ENCODE measurements at regions not wholly inside any gene's neighbourhood (a gene's known extent, or its start where the extent isn't known, plus 50 kb on each side); places are given as distances from the start of the nearest gene placed in this dataset.

- Histone ChIP-seq H3K4me3 (no peak overlapping the region), H3K27me3 (ENCODE audit: low read depth) (no peaks in the 10 kb centered on the region), H3K4me1 (peaks cover 10% of the 10 kb centered on the region), H3K9me3 (replicated peaks) (no peaks in the 10 kb centered on the region), H3K27ac (replicated peaks) (no peak overlapping the region), H3K36me3 (no peaks in the 10 kb centered on the region)
- intact Hi-C loops (cut with micrococcal nuclease) = no loop called here
- no peak for DNase-seq
- no peak for TF ChIP-seq CTCF (IDR thresholded peaks at IDR 0.05; ENCODE audit: borderline replicate concordance)
Measured at GRCh38 chr13:90430127-90430526, 917.4 kb upstream of the MIR17HG start.

DNA sequence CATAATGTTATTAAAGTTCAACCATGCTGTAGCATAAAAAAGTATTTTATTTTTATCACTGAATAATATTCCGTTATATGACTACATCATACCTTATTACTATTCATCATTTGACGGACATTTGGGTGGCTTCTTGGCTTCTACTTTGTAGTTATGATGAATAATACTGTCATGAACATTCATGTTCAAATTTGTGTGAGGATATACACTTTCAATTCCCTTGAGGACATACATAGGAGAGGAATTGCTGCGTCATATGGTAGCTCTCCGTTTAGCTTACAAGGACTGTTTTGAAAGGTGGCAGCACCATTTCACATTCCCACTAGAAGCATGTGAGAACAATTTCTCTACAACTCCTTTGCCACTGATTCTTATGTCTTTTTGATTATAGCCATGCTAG lies 910.8 kb upstream of the MIR17HG start:
- intact Hi-C loops (cut with micrococcal nuclease) = no loop called here
- no peak overlapping the region for H3K27ac ChIP-seq (replicated peaks)
- H3K27me3 ChIP-seq (ENCODE audit: low read depth) = no peaks in the 10 kb centered on the region
- TF ChIP-seq CTCF (IDR thresholded peaks at IDR 0.05; ENCODE audit: borderline replicate concordance) = no peak
- no peaks in the 10 kb centered on the region for H3K4me1 ChIP-seq
- no peaks in the 10 kb centered on the region for H3K36me3 ChIP-seq
- no peak for DNase-seq
- no peak overlapping the region for H3K4me3 ChIP-seq
- H3K9me3 ChIP-seq (replicated peaks) = no peaks in the 10 kb centered on the region

- no peaks in the 10 kb centered on the region for H3K4me1 ChIP-seq
- no peak for TF ChIP-seq CTCF (IDR thresholded peaks at IDR 0.05; ENCODE audit: borderline replicate concordance)
- H3K4me3 ChIP-seq = no peak overlapping the region
- intact Hi-C loops (cut with micrococcal nuclease) = no loop called here
- H3K27ac ChIP-seq (replicated peaks) = no peak overlapping the region
- H3K36me3 ChIP-seq = no peaks in the 10 kb centered on the region
- H3K9me3 ChIP-seq (replicated peaks) = no peaks in the 10 kb centered on the region
- DNase-seq = no peak
- no peaks in the 10 kb centered on the region for H3K27me3 ChIP-seq (ENCODE audit: low read depth)
Measured at GRCh38 chr13:90438576-90438975, 908.9 kb upstream of the MIR17HG start.

DNA sequence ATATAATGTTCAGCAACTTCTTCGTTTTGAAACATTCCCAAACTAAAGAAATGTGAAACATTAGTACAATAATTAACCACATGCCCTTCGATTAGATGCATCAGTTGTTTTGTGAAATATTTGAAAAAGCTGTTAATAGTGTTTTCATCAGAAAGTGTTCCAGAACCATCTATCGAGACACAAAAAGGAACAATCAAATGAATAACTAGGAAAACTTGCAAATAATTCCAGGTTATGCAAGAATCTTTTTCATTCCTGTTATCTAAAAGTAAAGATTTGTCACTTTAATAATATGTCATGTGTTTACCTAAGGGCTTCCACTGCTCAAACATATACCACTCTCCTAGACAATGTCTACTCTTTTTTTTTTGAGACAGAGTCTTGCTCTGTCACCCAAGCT lies 904.2 kb upstream of the MIR17HG start:
- H3K27ac ChIP-seq (replicated peaks) = no peak overlapping the region
- no peaks in the 10 kb centered on the region for H3K27me3 ChIP-seq (ENCODE audit: low read depth)
- no peak for DNase-seq
- no peak for TF ChIP-seq CTCF (IDR thresholded peaks at IDR 0.05; ENCODE audit: borderline replicate concordance)
- no peaks in the 10 kb centered on the region for H3K36me3 ChIP-seq
- peaks cover 12% of the 10 kb centered on the region for H3K4me1 ChIP-seq
- H3K9me3 ChIP-seq (replicated peaks) = peaks cover 7% of the 10 kb centered on the region
- intact Hi-C loops (cut with micrococcal nuclease) = no loop called here
- H3K4me3 ChIP-seq = no peak overlapping the region

GRCh38 chr13:90444232-90444631 lies 903.3 kb upstream of the MIR17HG start:
- no peak overlapping the region for H3K4me3 ChIP-seq
- H3K9me3 ChIP-seq (replicated peaks) = peaks cover 7% of the 10 kb centered on the region
- H3K27ac ChIP-seq (replicated peaks) = no peak overlapping the region
- TF ChIP-seq CTCF (IDR thresholded peaks at IDR 0.05; ENCODE audit: borderline replicate concordance) = no peak
- H3K36me3 ChIP-seq = no peaks in the 10 kb centered on the region
- no peaks in the 10 kb centered on the region for H3K27me3 ChIP-seq (ENCODE audit: low read depth)
- intact Hi-C loops (cut with micrococcal nuclease) = no loop called here
- H3K4me1 ChIP-seq = peaks cover 12% of the 10 kb centered on the region
- DNase-seq = no peak

DNA sequence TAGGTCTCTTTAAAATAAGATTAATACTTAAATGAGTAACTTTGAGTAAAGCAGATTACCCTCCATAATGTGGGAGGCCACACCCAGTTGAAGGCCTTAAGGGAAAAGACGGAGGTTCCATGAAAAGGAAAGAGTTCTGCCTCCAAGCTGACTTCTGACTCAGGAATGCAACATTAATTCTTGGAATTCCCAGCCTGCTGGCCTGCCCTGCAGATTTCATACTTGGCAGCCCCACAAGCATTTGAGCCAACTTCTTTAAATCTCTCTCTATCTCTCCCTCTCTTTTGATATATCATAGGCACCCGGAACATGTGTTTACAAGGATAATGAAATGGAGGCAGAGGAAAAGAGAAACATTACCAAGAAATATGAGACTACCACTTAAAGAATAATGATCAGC lies 902.3 kb upstream of the MIR17HG start:
- intact Hi-C loops (cut with micrococcal nuclease) = no loop called here
- Histone ChIP-seq H3K36me3 (no peaks in the 10 kb centered on the region), H3K4me1 (peaks cover 12% of the 10 kb centered on the region), H3K27ac (replicated peaks) (no peak overlapping the region), H3K27me3 (ENCODE audit: low read depth) (no peaks in the 10 kb centered on the region), H3K9me3 (replicated peaks) (peaks cover 7% of the 10 kb centered on the region), H3K4me3 (no peak overlapping the region)
- no peak for DNase-seq
- no peak for TF ChIP-seq CTCF (IDR thresholded peaks at IDR 0.05; ENCODE audit: borderline replicate concordance)

All from left ventricle myocardium inferior (tissue), 1 donor.